ENCODE measurements at regions not wholly inside any gene's neighbourhood (a gene's known extent, or its start where the extent isn't known, plus 50 kb on each side); places are given as distances from the start of the nearest gene placed in this dataset.

DNA sequence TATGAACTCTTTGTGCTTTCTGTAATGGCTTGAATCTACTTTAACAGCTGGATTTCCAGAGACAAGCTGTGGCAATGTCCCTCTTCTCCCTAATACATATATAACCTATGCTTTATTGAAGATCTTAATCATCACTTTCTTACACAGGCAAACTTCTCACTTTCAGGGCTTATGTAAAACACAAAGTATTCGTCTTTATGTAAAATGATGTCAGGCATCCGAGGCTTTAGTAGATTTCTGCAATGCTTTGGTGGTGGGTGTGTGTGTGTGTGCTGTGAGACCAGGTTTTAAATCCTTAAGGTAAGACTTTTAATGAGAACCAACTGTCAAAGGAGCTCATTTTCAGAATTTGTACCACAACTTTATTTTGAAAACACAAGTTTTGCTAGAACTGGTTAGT is 70.0 kb upstream of the HMGA2 start:
- TF ChIP-seq, protein P1, sequence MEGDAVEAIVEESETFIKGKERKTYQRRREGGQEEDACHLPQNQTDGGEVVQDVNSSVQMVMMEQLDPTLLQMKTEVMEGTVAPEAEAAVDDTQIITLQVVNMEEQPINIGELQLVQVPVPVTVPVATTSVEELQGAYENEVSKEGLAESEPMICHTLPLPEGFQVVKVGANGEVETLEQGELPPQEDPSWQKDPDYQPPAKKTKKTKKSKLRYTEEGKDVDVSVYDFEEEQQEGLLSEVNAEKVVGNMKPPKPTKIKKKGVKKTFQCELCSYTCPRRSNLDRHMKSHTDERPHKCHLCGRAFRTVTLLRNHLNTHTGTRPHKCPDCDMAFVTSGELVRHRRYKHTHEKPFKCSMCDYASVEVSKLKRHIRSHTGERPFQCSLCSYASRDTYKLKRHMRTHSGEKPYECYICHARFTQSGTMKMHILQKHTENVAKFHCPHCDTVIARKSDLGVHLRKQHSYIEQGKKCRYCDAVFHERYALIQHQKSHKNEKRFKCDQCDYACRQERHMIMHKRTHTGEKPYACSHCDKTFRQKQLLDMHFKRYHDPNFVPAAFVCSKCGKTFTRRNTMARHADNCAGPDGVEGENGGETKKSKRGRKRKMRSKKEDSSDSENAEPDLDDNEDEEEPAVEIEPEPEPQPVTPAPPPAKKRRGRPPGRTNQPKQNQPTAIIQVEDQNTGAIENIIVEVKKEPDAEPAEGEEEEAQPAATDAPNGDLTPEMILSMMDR (IDR thresholded peaks at IDR 0.05; ENCODE audit: insufficient read depth, low read depth, low read length) = no peak
- no peak for TF ChIP-seq EZH2 (IDR thresholded peaks at IDR 0.05; ENCODE audit: insufficient read depth, low read length)

All from astrocyte (in vitro differentiated cells and primary cell).